Ishikawa (cell line): ENCODE measurements at regions not wholly inside any gene's neighbourhood (a gene's known extent, or its start where the extent isn't known, plus 50 kb on each side); places are given as distances from the start of the nearest gene placed in this dataset.

Experiments used
- CEBPB ChIP-seq: IDR thresholded peaks from 2 replicates; pipeline ENCODE4 v1.6.1; 2012
- CREB1 ChIP-seq: IDR thresholded peaks from 2 replicates; pipeline ENCODE4 v1.6.1; 2012; ENCODE audit warnings: low read depth
- EGR1 ChIP-seq: IDR thresholded peaks from 2 replicates; pipeline ENCODE4 v1.6.1; 2012
- EP300 ChIP-seq: IDR thresholded peaks from 2 replicates; pipeline ENCODE4 v1.6.1; 2012; ENCODE audit warnings: borderline replicate concordance
- FOXM1 ChIP-seq: IDR thresholded peaks from 2 replicates; pipeline ENCODE4 v1.6.1; 2012; ENCODE audit warnings: low read depth, borderline replicate concordance
- NFIC ChIP-seq: IDR thresholded peaks from 2 replicates; pipeline ENCODE4 v1.6.1; 2012
- RAD21 ChIP-seq: IDR thresholded peaks from 2 replicates; pipeline ENCODE4 v1.6.1; 2012; ENCODE audit warnings: low read depth
- TAF1 ChIP-seq: IDR thresholded peaks from 2 replicates; pipeline ENCODE4 v1.6.1; 2012; ENCODE audit warnings: low read depth, mild to moderate bottlenecking
- TCF12 ChIP-seq: IDR thresholded peaks from 2 replicates; pipeline ENCODE4 v1.6.1; 2012; ENCODE audit warnings: low read depth
- TEAD4 ChIP-seq: IDR thresholded peaks from 2 replicates; pipeline ENCODE4 v1.6.1; 2012
- YY1 ChIP-seq: IDR thresholded peaks from 2 replicates; pipeline ENCODE4 v1.6.1; 2012; ENCODE audit warnings: low read depth
- ZBTB7A ChIP-seq: IDR thresholded peaks from 2 replicates; pipeline ENCODE4 v1.6.1; 2012; ENCODE audit warnings: low read depth
- TF ChIP-seq, protein P1 (sequence below): IDR thresholded peaks from 2 replicates; pipeline ENCODE4 v1.6.1; 2012
- TF ChIP-seq, protein P2 (sequence below): IDR thresholded peaks from 2 replicates; pipeline ENCODE4 v1.6.1; 2012; ENCODE audit warnings: low read depth, mild to moderate bottlenecking
- TF ChIP-seq, protein P3 (sequence below): IDR thresholded peaks from 2 replicates; pipeline ENCODE4 v1.6.1; 2012

DNA sequence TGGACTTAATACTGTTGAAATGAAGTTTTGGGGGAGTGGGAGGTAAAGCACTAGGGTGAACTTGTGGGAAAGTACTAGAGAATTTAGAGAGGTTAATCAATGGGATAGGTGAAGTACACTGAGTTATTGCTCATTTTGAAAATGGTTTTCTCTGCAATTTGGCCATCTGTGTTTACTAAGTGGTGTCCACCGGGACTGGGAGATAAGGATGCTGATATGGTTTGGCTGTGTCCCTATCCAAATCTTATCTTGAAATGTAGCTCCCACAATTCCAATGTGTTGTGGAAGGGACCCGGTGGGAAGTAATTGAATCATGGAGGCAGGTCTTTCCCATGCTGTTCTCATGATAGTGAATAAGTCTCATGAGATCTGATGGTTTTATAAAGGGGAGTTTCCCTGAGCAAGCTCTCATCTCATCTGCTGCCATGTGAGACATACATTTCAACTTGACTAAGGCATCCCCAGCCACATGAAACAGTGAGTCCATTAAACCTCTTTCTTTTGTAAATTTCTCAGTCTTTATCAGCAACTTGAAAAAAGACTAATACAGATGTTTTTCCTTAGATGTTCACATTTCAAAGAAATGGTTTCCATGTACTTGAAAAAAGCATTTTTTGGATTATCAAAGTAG is 1569.4 kb upstream of the PRR20A start:
- TF ChIP-seq EP300 (no peak), TCF12 (no peak), TAF1 (no peak), ZBTB7A (no peak), RAD21 (no peak), CEBPB (no peak)
- TF ChIP-seq, protein P1, sequence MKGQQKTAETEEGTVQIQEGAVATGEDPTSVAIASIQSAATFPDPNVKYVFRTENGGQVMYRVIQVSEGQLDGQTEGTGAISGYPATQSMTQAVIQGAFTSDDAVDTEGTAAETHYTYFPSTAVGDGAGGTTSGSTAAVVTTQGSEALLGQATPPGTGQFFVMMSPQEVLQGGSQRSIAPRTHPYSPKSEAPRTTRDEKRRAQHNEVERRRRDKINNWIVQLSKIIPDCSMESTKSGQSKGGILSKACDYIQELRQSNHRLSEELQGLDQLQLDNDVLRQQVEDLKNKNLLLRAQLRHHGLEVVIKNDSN = no peak
- TF ChIP-seq, protein P2, sequence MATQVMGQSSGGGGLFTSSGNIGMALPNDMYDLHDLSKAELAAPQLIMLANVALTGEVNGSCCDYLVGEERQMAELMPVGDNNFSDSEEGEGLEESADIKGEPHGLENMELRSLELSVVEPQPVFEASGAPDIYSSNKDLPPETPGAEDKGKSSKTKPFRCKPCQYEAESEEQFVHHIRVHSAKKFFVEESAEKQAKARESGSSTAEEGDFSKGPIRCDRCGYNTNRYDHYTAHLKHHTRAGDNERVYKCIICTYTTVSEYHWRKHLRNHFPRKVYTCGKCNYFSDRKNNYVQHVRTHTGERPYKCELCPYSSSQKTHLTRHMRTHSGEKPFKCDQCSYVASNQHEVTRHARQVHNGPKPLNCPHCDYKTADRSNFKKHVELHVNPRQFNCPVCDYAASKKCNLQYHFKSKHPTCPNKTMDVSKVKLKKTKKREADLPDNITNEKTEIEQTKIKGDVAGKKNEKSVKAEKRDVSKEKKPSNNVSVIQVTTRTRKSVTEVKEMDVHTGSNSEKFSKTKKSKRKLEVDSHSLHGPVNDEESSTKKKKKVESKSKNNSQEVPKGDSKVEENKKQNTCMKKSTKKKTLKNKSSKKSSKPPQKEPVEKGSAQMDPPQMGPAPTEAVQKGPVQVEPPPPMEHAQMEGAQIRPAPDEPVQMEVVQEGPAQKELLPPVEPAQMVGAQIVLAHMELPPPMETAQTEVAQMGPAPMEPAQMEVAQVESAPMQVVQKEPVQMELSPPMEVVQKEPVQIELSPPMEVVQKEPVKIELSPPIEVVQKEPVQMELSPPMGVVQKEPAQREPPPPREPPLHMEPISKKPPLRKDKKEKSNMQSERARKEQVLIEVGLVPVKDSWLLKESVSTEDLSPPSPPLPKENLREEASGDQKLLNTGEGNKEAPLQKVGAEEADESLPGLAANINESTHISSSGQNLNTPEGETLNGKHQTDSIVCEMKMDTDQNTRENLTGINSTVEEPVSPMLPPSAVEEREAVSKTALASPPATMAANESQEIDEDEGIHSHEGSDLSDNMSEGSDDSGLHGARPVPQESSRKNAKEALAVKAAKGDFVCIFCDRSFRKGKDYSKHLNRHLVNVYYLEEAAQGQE = no peak
- TF ChIP-seq, protein P3, sequence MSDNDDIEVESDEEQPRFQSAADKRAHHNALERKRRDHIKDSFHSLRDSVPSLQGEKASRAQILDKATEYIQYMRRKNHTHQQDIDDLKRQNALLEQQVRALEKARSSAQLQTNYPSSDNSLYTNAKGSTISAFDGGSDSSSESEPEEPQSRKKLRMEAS = no peak

DNA sequence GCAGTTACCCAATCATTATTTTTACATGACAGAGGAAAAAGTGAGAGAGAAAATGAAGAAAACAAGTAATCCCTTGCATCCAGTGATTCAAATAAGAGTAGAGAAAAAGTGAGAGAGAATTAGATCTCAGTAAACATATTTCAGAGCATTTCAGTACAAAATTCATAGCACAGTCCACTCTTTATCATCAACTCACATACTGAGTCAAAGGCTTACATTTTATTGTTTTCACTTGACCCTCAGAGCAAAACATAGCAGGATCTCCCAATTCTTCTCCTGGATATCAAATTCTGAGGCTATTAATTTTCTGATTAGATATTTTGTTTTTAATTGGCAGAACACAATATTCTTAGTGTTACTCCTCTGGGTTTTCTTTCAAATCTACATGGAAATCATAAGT is 1568.3 kb upstream of the PRR20A start:
- TF ChIP-seq RAD21 (no peak), TCF12 (no peak), ZBTB7A (no peak), TAF1 (no peak)
- TF ChIP-seq, protein P2 = no peak
- TF ChIP-seq, protein P3 = no peak

DNA sequence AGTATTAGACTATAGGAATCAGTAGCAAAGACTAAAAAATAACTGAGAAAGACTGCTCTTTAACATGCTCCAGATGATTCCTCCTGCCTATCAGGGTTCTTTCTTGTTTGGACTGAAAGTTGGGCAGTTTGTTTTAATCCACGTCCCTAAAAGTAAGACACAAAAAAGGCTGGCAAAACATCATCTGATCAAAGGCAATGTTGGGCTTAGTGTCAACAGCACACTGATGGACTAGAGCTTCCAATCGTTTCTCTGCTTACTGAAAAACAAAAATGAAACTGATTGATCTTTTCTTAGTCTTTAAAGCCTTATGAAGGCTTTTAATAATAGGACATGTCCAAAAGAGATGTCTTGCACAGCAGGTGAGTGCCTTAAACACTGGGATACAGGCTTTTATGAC is 1567.9 kb upstream of the PRR20A start:
- TF ChIP-seq TEAD4 (no peak), NFIC (no peak), EP300 (no peak), CEBPB (no peak), TAF1 (no peak), CREB1 (no peak), EGR1 (no peak), TCF12 (no peak), ZBTB7A (no peak), RAD21 (no peak), FOXM1 (no peak), YY1 (no peak)
- TF ChIP-seq, protein P3 = no peak
- TF ChIP-seq, protein P2 = no peak

DNA sequence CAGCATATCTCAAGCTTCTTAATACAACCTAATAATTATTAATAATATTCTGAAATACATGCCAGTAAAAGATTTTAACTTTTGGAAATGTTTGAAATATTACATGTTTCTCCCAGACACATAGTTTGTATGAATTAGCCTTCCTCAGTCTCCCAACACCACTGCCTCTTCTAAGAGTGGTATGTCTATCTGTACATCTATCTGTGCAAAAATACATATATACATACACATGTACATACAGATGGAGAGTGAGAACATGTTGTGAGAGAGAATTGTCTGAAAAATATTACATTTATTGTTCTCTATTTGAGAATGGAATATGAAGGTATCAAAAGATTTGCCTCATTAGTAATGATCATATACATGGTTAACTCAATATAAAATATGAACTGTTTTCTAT is 1567.2 kb upstream of the PRR20A start:
- no peak for TF ChIP-seq YY1
- TF ChIP-seq RAD21 = no peak
- TF ChIP-seq CREB1 = no peak
- no peak for TF ChIP-seq CEBPB
- TF ChIP-seq TEAD4 = no peak
- TF ChIP-seq, protein P2 = no peak
